Occipital lobe (tissue), 1 donor: ENCODE measurements at regions not wholly inside any gene's neighbourhood (a gene's known extent, or its start where the extent isn't known, plus 50 kb on each side); places are given as distances from the start of the nearest gene placed in this dataset.
"Not testable (repeated sequence)": the region's sequence is repeated elsewhere in the genome, so short reads cannot be mapped to it uniquely, and the experiment has no call there.

Source experiments
- DNase-seq: peaks from one replicate; lab custom pipeline; 2025; lab: John Stamatoyannopoulos, UW

DNA sequence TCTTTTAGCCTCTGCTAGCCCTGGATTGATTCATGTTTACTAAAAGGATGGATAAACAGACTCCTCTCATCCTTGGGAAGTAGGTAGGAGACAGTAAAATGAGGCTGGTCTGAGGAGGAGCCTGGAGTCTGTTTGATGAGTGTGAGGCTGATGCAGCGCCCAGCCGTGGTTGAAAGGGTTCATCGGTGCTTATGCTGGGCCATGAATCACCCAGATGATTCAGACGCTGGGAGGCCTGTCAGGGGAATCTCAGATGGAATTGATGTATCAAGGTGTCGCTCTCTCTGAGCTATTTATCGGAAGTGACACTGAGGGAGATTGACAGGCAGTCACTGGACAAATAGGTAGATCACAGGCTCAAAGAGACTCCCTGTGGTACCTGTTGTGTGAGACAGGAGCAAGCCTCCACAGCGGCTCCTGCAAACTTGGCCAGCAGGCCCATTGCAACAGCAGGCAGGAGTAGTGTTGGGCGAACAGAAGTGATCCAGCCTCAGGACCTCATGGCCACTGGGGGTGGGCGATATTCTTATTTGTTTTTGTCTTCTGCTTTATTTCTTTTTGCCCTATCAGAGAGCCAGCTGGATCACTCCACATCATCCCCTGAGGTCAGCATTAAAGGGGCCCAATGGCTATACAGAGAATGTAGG lies 109.9 kb upstream of the CADM1 start:
- DNase-seq: no peak

DNA sequence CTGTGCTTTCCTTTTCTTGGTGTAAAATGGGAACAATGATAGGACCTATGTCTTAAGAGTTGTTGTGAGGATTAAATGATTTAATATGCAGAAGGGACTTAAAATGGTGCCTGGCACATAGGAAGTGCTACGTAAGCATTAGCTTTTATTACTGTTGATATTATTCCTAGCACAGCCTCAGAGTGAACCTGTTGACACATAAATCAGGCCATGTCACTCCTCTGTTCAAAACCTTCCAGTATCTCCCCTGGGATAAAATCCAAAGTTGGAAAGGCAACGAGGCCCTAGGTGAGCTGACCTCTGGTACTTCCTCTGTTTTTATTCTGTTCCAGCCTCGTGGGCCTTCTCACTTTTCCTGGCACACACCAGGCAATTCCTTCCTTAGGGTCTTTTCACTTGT lies 108.8 kb upstream of the CADM1 start:
- DNase-seq: no peak

DNA sequence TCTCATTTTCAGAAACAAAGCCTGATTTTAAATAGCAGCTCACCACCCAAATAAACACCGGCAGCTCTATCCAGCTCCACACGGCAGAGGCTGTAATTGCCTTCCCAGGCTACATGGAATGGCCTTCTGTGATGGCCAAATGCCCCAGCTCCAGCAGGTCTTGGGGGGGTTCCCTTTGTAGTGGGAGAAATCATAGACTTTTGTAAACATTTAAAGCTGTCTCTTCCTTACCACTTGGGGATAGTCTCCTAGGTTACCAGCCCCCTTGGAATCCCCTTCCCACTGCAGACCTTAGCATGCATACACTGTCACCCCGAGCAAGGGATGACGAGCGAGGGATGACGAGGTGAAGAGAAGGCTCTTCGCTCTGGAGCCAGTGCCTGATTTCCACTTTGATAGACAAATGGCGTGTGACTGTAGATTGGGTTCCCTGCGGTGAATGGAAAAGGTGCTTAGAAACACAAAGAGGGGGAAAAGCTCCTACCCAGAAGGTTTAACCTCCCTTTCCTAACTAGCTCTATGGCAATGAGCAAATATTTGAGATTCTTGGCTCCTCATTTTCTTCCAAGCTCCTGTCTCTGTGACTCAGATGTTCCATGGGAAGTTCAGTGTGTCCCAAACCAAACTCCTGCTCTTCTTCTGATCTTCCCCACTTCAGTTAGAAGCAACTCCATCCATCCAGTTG lies 108.0 kb upstream of the CADM1 start:
- no peak for DNase-seq

DNA sequence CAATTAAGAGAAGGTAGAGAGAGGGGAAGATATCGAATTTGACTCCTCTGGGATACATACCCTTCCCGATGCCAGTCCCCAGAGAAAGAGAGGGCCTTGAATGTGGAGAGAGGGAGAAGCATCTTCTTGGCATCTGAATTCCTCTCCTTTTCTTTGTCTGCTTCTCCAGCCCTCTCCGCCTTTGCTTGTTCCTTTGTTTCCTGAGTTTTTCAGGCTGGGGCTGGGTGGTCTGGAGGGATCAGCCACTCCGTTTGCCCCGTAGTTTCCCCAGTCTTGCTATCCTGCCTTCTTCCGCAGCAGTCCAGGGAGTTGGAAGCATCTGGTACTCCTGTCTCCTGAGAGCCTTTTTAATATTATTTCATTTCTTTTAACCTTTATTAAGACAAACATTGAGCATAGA lies 107.1 kb upstream of the CADM1 start:
- no peak for DNase-seq

DNA sequence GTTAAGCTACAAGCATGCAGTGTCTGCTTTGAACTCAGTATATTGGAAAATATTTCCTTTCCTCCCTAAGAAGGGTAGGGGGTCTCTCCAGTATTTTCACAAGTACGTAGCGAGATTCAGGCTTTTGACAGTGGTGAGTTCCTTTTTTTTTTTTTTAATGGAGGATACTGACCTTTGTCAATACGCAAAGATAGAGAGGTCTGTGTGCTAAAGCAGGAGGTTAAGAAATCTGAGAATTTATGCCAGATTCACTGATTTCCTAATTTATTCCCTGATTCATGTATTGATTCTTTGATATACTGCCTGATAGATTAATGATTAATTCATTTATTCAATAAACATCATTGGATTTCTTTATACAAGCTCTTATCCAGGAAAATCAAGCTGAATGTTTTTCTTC lies 106.7 kb upstream of the CADM1 start:
- DNase-seq: no peak

DNA sequence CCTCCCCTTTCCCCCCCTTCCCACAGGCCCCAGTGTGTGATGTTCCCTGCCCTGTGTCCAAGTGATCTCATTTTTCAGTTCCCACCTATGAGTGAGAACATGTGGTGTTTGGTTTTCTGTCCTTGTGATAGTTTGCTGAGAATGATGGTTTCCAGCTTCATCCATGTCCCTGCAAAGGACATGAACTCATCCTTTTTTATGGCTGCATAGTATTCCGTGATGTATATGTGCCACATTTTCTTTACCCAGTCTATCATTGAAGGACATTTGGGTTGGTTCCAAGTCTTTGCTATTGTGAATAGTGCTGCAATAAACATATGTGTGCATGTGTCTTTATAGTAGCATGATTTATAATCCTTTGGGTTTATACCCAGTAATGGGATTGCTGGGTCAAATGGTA lies 106.0 kb upstream of the CADM1 start:
- not testable (repeated sequence) for DNase-seq

DNA sequence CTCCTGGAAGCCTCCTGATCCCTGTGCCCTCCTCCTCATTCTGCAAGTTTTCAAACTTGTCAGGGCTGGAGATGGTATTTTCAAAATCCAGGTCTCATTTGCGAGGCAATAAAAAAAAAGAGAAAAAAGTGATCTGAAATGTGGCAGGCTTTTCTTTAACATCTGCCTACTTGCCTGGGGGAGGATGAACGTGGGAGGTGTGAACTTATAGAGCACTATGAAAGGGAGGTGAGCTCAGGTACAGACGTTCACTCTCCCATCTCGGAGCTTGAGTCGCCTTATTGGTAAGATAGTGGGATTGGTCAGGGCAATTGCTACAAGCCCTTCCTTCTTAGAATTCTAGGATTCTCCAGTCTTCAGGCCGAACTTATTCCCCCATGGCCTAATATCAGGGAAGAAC lies 104.8 kb upstream of the CADM1 start:
- no peak for DNase-seq

DNA sequence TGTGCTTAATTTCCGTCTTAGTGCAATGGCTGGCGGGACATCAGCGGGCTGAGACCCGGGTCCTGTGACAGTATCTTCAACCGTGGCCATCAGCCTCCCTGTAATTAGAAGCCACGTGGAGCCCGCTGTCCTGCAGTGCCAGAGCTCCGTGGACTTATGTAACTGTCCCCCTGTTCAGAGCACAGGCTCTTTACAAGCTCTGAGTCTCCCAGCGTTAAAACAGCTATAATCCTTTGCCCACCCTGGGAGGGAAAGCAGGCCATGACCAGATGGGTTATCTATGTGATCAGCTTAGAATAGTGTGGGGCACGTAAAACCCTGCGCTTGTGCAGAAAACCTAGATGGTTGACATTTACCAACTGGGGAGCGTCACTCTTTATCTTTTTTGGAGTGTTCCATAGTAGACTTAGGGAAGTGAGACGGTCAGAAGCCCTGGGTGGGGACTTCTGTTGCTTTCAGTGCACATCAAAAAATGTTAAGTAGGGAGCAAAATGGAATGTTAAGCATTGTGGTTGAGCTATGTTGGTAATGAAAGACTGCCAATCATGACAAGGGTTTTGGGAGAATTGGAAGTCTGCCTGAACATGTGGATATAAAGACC lies 103.5 kb upstream of the CADM1 start:
- no peak for DNase-seq

DNA sequence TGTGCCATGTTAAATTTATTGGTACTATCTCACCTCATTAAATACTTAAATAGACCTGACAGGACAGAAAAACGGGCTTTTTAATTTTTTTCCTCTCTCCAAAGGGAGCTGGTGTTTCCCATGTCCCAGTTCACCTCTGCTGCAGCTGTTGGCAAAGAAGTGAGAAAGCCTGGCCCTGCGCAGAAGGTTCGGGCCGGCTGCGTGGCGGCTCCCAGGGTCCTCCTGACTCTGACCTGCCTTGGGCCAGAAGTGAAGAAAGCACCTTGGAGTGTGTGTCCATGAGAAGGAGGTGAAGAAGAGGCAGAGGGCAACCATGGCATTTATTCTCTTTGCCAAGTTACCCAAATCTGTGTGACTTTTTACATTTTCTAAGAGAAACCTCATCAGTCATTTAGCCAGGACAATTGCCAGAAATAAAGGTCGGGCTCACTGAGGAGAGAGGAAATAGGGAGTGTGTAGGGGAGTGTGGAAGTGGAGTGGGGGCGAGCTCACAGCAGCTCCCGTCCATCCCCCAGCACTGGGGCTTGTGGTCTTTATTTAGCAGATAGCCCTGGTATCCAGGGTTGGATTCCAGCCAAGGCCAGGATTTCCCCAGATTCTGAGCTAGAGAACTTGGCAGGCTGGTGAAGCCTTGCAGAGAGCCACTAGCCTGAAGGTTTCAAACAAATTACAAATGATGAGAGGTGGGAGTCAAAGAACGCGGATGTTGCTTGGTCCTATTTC lies 102.4 kb upstream of the CADM1 start:
- no peak for DNase-seq

DNA sequence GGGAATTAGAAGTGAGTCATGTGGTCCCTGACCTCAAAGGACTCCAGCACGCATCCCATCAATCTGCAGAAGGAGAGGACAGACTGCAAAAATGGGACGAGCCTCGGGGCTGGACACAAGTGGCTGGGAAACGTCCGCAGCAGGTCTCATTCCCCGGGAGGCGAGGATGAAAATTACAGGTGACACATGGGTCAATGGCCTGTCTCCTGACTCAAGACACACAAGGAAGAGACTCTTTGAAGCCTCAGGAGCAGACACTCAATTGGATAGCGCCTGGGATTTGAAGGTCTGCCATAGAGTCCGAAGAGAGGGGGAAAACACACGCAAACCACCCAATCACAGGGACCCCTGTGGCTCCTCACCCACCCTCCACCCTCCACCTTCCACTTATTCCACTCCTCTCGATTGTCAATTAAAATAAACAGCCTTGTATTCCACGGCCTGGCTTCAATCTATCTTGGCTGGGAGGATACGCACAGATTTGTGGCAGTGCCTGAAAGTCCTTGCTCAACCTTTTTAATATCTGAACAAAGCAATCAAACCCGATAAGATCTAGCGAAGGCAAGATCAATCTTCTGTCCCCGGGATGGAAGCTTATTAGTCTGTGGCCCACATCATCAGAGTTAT lies 101.8 kb upstream of the CADM1 start:
- no peak for DNase-seq

DNA sequence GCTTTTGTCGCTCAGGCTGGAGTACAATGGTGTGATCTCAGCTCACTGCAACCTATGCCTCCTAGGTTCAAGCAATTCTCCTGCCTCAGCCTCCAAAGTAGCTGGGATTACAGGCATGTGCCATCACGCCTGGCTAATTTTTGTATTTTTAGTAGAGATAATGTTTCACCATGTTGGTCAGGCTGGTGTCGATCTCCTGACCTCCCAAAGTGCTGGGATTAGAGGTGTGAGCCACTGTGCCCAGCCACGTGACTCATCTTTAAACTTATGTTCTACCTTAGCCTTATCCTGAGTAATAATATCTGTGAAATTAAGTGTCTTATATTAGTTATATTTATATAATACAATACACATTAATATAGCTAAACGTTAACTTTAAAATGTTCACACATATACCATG lies 101.2 kb upstream of the CADM1 start:
- DNase-seq: not testable (repeated sequence)

DNA sequence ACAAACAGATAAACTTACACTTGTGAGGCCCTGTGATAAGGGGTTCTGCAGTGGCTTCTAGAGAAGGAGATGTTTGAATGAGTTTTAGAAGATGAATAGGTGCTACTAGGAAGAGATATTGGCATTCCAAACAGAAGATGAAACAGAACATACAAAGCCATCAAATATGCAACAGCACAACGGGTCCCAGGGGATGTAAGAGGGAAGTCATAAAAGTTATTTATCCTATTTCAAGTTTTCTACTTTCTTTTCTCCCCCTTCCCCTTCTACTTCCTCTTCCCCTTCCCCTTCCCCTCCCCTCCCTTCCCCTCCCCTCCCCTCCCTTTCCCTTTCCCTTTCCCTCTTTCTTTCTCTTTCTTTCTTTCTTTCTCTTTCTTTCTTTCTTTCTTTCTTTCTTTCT lies 94.9 kb upstream of the CADM1 start:
- DNase-seq: no peak

DNA sequence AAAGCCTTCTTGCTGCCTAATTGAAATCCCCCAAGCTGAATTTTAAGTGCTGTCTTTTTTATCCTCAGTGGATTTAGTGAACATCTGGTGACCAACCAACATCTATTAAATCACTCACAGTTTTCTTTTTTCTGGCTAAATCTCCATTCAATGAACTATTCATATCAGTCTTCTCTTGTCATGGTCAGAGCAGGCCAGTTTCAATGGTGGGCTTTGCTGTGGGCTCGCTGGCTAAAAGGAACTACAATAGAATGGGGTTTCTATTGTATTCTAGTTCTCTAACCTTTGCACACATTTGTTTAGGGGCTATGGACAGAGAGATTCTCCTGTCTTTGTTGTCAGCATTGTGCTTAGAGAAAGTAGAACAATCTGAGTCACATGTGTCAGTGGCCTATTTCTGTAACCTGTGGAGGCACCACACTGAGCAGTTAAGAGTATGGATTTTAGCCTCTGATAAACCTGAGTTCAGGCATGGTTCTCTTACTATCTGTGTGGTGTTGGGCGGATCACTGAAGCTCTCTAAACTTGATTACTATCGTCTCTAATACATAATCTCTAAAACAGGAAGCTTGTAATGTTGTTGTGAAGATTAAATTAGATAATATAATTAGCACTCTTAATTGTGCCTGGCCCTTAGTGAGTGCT lies 94.2 kb upstream of the CADM1 start:
- DNase-seq: no peak

DNA sequence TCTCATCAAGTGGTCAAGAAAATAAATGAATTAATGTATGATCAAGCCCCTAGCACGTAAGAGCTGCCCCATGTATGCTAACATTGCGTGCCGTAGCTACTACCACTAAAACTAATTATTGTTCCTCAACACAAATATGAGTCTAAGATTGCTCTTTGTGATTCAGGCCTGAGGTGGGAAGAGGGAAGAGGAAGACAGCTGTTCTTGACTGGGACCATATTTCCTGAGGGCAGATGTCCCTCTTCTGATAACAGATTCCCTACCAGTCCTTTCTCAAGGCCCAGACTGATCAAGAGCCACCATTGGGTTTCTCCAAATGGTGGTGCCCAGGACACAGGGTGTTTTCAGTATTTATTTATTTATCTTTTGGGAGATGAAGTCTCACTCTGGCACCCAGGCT lies 87.2 kb upstream of the CADM1 start:
- no peak for DNase-seq

DNA sequence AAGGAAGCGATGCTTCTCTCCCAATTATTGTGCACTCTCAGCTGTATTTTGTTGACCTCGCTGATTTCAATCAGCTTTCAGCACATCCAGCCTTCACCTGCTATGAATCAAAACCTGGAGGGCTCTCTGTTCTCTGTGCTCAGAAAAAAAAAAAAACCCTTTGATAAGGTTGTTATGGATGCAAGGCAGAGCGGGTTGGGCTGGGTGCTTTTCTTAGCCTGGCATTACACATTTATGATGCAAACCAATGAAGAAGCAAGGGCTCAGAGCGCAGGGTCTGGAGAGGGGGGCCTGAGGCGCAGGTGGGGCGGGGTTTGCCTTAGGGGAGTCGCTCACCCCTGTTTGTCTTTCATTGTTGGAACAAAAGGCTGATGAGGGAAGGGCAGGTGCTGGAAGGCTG lies 86.0 kb upstream of the CADM1 start:
- DNase-seq: no peak

DNA sequence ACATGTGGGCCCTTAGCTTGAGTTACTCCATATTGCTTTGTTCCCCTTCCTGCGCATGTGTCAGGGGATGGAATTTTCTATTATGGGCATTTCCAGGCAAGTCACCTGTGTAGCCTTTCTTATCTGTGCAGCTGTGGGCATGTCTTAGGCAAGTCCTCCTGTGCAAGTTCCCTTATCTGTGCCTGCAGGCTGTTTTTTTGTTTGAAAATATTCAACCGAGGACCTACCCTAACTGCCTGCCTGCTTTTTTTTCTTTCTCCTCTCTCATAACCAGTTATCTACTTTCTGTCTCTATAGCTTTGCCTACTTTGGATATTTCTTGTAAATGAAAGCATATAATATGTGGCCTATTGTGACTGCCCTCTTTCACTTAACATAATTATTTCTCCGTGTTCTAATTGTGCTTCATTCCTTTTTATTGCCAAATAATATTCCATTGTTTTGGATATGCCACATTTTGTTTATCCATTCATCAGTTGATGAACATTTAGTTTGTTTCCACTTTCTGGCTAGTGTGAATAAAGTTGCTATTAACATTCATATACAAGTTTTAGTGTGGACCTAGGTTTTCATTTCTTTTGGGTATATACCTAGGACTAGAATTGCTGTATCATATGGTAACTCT lies 83.6 kb upstream of the CADM1 start:
- DNase-seq: no peak

DNA sequence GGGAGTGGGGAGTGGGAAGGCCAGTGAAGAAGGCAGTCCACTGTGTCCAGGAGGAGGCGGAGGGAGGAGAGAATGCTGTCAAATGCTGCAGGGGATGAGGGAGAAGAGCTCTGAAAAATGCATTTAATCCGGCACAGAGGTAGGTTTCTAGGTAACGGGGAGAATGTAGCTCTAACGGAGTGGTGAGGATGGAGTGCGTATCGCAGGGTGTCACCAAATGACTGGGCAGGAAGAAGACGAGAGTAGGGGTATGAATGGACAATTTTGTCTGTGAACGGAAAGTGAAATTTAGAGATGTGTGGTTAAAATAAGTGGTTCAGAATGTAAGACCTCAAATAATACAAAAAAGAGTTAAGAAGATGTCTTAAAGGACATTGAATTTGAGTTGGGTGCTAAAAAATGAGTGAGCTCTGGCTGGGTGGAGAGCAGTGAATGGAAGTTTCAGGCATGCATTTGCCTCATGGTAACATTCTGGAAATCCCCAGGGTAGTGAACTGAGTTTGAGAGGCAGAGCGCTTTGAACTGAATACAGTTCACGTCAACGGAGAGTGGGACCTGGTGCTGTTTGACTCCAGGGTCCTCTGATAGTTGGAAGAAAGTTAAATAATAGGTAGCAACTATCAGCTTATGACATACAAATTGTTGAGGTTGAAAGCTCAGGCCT lies 81.3 kb upstream of the CADM1 start:
- no peak for DNase-seq

DNA sequence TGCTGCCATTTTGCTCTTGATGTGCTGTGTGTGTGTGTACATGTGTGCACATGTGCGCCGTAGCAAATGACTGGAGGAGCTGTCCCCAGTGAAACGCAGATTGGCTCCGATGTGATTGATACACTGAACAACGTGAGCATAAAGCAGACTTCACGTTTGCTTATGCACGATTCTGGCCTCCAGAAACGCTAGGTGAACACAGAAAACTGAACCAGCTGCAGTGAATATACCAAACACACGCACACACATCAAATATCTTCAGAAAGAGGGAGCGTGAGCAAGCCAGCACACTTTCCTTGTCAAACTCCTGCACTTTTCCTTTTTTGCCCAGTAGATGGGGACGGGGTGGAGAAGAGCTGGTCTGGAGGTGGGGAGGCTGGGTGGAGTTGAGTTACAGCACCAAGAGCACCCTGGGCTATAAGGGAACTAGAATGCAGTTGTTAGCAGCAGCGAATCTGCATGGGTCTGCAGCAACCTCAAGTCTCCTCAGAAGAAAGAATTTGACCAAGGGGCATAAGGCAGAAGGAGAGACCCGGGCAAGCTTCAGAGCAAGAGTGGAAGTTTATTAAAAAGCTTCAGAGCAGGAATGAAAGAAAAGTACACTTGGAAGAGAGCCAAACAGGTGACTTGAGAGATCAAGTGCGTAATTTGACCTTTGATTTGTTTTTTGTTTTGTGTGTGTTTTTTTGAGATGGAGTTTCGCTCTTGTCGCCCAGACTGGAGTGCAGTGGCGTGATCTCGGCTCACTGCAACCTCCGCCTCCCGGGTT lies 77.8 kb upstream of the CADM1 start:
- DNase-seq: no peak

DNA sequence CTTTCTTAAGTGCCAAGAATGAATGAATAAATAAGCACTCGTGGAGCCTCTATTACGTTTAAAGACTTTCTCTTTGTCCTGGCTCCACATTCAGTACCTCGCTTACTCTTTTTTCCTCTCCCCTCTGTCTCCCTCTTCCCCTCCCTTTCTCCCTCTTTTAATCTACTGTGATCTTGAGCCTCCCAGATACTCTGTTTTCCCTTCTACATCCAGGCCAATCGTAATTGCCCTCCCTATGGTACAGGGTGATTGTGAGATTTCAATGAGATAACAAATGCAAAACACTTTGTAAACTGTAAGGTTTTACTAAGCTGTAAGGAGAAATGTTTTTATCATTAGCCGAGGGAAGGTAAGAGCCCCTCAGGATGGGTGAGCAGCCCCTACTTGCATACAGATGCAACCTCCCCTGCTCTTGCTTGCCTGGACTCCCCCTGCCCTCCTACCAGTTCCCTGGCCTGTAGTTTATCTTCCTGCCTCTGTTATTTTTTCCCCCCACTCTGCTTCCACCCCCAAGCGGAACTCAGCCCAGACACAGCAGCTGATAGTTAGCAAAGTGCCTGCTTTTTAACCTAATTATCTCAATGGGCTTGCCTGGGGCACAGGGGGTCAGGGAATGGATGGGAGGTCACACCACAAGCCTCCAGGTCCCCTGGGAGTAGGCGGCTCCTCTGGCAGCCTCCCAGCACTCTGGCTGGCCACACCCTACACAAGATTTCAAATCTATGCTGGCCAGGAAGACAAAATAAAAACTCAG lies 76.9 kb upstream of the CADM1 start:
- DNase-seq: no peak
